ENCODE measurements at regions not wholly inside any gene's neighbourhood (a gene's known extent, or its start where the extent isn't known, plus 50 kb on each side); places are given as distances from the start of the nearest gene placed in this dataset.

DNA sequence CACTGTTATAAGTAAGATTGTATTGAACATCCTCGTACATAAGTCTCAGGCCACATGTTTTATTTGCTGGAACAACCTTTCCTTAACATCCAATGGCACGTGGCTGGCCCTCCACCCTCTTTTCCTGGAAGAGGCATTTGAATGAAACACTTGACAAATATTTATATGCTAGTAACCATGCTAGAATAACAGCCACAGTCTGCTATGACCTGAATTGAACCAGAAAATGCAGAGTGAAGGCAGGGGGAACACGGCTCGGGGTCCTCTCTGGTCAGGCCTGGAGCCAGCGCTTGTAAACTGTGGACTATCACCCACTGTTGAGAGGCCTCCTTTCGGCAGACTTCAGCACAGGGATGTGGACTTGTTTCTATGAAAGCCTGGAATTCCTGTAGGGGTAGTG lies 198.2 kb upstream of the COPS8 start:
- Histone ChIP-seq H3K79me2 (ENCODE audit: low read length) (no peaks in the 10 kb centered on the region), H4K20me1 (ENCODE audit: insufficient read depth, low read length) (no peaks in the 10 kb centered on the region), H3K9me3 (replicated peaks; ENCODE audit: insufficient read depth, low read length) (no peaks in the 10 kb centered on the region), H2AFZ (ENCODE audit: low read length) (no peak overlapping the region), H3F3A (ENCODE audit: insufficient read depth, low read length) (no peaks in the 10 kb centered on the region), H3K9ac (ENCODE audit: low read length) (no peak overlapping the region), H3K27ac (ENCODE audit: low read length) (no peak overlapping the region), H3K9me2 (replicated peaks; ENCODE audit: insufficient read depth, low read length) (no peaks in the 10 kb centered on the region), H3K27me3 (replicated peaks; ENCODE audit: insufficient read depth, low read length) (no peaks in the 10 kb centered on the region), H3K36me3 (replicated peaks; ENCODE audit: insufficient read depth, low read length) (no peaks in the 10 kb centered on the region), H3K4me1 (ENCODE audit: low read length) (no peaks in the 10 kb centered on the region), H3K4me2 (ENCODE audit: low read depth, low read length) (no peak overlapping the region), H3K4me3 (ENCODE audit: low read length) (no peak overlapping the region)
- DNase-seq, result no peak
- no peak for TF ChIP-seq EZH2phosphoT487 (IDR thresholded peaks at IDR 0.05; ENCODE audit: low read length)

DNA sequence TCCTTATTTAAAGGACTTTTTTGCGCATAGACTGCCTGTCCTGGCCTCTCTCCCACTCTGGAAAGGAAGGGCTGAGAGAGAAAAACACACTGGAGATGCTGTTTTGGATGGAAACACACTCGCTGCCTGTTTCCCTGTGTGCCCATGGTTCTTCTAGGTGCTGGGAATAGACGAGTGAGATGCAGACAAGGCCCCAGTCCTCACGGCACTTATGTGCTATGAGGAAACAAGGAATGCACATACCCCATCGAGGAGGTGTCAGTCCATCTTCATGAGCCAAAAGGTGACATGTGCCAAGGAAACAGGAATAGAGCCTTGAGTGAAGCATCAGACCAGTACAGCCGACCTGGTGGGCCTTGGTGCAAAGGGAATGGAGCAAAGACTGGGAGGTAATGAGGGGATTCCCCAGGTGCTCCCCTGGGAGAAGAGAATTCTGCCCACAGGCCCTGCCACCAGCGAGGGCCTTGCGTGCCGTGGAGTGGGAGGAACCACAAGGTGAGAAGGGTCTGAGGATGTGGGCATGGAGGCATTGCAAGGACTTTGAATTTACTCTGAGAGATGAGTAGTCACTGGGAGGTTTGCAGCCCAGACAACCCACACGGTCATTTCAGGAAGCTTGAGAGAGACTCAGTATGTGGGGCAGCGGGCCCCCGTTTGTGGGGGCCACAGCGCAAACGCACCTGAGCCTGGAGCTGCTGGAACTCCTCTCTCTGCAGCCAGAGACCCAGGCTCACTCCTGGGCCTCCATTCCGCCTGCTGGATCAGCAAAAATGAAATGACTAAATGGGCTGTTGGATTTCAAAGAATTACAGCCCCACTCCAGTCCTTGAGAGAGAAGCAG lies 197.5 kb upstream of the COPS8 start:
- Histone ChIP-seq H3K27ac (ENCODE audit: low read length) (no peak overlapping the region), H3K4me3 (ENCODE audit: low read length) (no peak overlapping the region), H3K9ac (ENCODE audit: low read length) (no peak overlapping the region)

DNA sequence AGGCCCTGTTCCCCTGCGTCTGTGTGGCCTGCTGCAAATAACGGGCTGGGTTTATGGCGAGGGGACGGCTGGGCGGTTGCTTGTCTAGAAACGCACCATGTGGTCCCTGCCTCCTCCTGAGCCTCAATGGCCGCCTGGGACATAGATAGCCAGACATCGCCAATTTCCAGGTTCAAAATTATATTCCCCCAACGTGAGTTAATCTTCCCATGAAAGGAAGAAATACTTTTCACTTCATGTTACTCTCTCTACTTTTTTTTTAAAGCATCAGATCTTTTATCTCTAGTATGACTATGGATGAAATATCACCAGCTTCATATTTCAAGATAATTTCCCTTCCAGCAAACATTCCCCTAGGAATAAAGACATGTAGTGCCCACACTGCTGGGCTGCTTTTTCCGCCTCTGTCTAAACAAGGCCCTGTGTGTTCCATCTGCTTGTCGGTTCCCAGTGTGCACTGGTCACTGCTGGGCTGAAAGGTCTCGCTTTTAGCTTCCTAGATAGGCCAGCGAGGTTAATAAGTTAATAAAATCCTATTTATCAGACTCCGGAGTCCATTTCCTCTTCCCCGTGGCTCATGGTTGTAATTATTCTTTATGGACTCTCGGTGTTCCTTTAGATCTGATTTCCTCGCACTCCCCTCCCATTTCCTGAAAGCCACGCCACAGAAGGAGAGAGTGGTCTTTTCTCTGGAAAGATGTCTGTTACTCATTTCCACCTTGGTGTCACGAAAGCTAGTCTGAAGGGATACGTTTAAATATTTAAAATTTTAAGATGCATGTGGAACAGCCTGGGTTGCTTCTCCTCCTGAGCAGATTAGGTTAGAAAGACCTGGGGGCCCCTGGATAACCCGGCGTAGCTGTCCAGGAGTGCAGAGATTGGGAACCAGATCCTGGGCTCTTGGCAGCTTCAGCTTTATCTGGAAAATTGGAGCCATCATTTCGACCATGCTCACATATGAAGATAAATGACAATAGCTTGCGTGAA lies 196.6 kb upstream of the COPS8 start:
- Histone ChIP-seq H3K36me3 (replicated peaks; ENCODE audit: insufficient read depth, low read length) (no peaks in the 10 kb centered on the region), H3K4me2 (ENCODE audit: low read depth, low read length) (no peak overlapping the region), H3K27me3 (replicated peaks; ENCODE audit: insufficient read depth, low read length) (no peaks in the 10 kb centered on the region), H4K20me1 (ENCODE audit: insufficient read depth, low read length) (no peaks in the 10 kb centered on the region), H3K27ac (ENCODE audit: low read length) (no peak overlapping the region), H3K4me3 (ENCODE audit: low read length) (no peak overlapping the region), H3K9me2 (replicated peaks; ENCODE audit: insufficient read depth, low read length) (no peaks in the 10 kb centered on the region), H3F3A (ENCODE audit: insufficient read depth, low read length) (no peaks in the 10 kb centered on the region), H3K9ac (ENCODE audit: low read length) (no peak overlapping the region), H2AFZ (ENCODE audit: low read length) (no peak overlapping the region), H3K9me3 (replicated peaks; ENCODE audit: insufficient read depth, low read length) (no peaks in the 10 kb centered on the region), H3K79me2 (ENCODE audit: low read length) (no peaks in the 10 kb centered on the region), H3K4me1 (ENCODE audit: low read length) (no peaks in the 10 kb centered on the region)
- no peak for TF ChIP-seq EZH2phosphoT487 (IDR thresholded peaks at IDR 0.05; ENCODE audit: low read length)
- no peak for TF ChIP-seq EZH2 (optimal IDR thresholded peaks at IDR 0.05; ENCODE audit: low read depth, low read length)
- DNase-seq, result no peak

More for the DNA sequence above, 197.5 kb upstream of the COPS8 start:
- no peaks in the 10 kb centered on the region for H3K9me3 ChIP-seq (replicated peaks; ENCODE audit: insufficient read depth, low read length)
- DNase-seq, result no peak
- H3K4me2 ChIP-seq (ENCODE audit: low read depth, low read length), result no peak overlapping the region
- no peaks in the 10 kb centered on the region for H3F3A ChIP-seq (ENCODE audit: insufficient read depth, low read length)
- H3K79me2 ChIP-seq (ENCODE audit: low read length), result no peaks in the 10 kb centered on the region
- H4K20me1 ChIP-seq (ENCODE audit: insufficient read depth, low read length), result no peaks in the 10 kb centered on the region
- no peak overlapping the region for H2AFZ ChIP-seq (ENCODE audit: low read length)
- no peaks in the 10 kb centered on the region for H3K4me1 ChIP-seq (ENCODE audit: low read length)
- TF ChIP-seq EZH2 (optimal IDR thresholded peaks at IDR 0.05; ENCODE audit: low read depth, low read length), result no peak
- TF ChIP-seq, protein P1, sequence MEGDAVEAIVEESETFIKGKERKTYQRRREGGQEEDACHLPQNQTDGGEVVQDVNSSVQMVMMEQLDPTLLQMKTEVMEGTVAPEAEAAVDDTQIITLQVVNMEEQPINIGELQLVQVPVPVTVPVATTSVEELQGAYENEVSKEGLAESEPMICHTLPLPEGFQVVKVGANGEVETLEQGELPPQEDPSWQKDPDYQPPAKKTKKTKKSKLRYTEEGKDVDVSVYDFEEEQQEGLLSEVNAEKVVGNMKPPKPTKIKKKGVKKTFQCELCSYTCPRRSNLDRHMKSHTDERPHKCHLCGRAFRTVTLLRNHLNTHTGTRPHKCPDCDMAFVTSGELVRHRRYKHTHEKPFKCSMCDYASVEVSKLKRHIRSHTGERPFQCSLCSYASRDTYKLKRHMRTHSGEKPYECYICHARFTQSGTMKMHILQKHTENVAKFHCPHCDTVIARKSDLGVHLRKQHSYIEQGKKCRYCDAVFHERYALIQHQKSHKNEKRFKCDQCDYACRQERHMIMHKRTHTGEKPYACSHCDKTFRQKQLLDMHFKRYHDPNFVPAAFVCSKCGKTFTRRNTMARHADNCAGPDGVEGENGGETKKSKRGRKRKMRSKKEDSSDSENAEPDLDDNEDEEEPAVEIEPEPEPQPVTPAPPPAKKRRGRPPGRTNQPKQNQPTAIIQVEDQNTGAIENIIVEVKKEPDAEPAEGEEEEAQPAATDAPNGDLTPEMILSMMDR (IDR thresholded peaks at IDR 0.05; ENCODE audit: low read length), result no peak
- no peak for TF ChIP-seq EZH2phosphoT487 (IDR thresholded peaks at IDR 0.05; ENCODE audit: low read length)
- H3K36me3 ChIP-seq (replicated peaks; ENCODE audit: insufficient read depth, low read length), result no peaks in the 10 kb centered on the region
- H3K9me2 ChIP-seq (replicated peaks; ENCODE audit: insufficient read depth, low read length), result no peaks in the 10 kb centered on the region
- H3K27me3 ChIP-seq (replicated peaks; ENCODE audit: insufficient read depth, low read length), result no peaks in the 10 kb centered on the region
